Right lobe of liver (tissue), 6 donors: ENCODE measurements at regions not wholly inside any gene's neighbourhood (a gene's known extent, or its start where the extent isn't known, plus 50 kb on each side); places are given as distances from the start of the nearest gene placed in this dataset.

ENCODE experiments used
- ATAC-seq, 4 donors: fragments of 200-7000 bp; cut with Tn5 transposase; one replicate each; pipeline ENCODE4 v1.9.1; 2020; ENCODE audit warnings: mild to moderate bottlenecking in 4 of 4, moderate library complexity in 4 of 4
- DNase-seq, 3 donors: peaks; one replicate each; pipeline ENCODE4 v3.0.0-alpha.2; 2020
- H3K27ac ChIP-seq, 3 donors: fragments of 200-600 bp; one replicate each; pipeline ENCODE4 v1.8.0; 2022
- H3K27me3 ChIP-seq, 2 donors: fragments of 200-600 bp; one replicate each; pipeline ENCODE4 v1.8.0; 2022
- H3K36me3 ChIP-seq, 4 donors: fragments of 200-600 bp; sonication (generic) in 1 of 4; one replicate each; pipeline versions ENCODE4 v1.5.1 to v1.8.0; 2017 to 2022; ENCODE audit warnings: control low read depth in 1 of 4
- H3K4me1 ChIP-seq, 4 donors: fragments of 200-600 bp; sonication (generic) in 1 of 4; one replicate each; pipeline versions ENCODE4 v1.5.1 to v1.8.0; 2017 to 2022; ENCODE audit warnings: control low read depth in 1 of 4
- H3K4me3 ChIP-seq, 3 donors: fragments of 200-600 bp; one replicate each; pipeline ENCODE4 v1.8.0; 2022
- H3K9me3 ChIP-seq, 4 donors: fragments of 200-600 bp; sonication (generic) in 1 of 4; one replicate each; pipeline versions ENCODE4 v1.5.1 to v1.8.0; 2017 to 2022; ENCODE audit warnings: control low read depth in 1 of 4
- CTCF ChIP-seq, 4 donors: fragments of 200-600 bp in 3 of 4; fragments of 450-650 bp in 1 of 4; IDR thresholded peaks; one replicate each; pipeline versions ENCODE4 v1.5.1 to v1.8.0; 2016 to 2022; ENCODE audit warnings: antibody characterized with exemption in 4 of 4, mild to moderate bottlenecking in 2 of 4
- POLR2A ChIP-seq: fragments of 450-650 bp; IDR thresholded peaks from one replicate; pipeline ENCODE4 v1.6.1; 2017; ENCODE audit warnings: antibody characterized with exemption, mild to moderate bottlenecking
- WGBS: methylation state at CpG from one replicate; pipeline ENCODE4 v1.1.6; 2018; ENCODE audit warnings: low coverage, low lambda C conversion rate; ENCODE audit not compliant: insufficient coverage; ENCODE audit errors: missing lambda C conversion rate; 5-methylcytosine and 5-hydroxymethylcytosine counted together
- intact Hi-C, 2 donors: fragments of 100-400 bp; cut with DNase I; formaldehyde crosslinking; loops; one replicate each; pipeline versions ENCODE4 v1.11.2 to v1.14.1; 2022
- donor health status: DM: no; HTN: yes; CAD: no.
- donor health status: DM: no; HTN: no; CAD: no.
- donor health status: DM: no; HTN: no; CAD: no.
- donor health status: DM: no; HTN: yes; CAD: no.
- donor health status: DM: no; HTN: yes; CAD: no.

- TF ChIP-seq CTCF (IDR thresholded peaks at IDR 0.05) (no peak), POLR2A (no peak)
- 62% methylated on average over 3 of the region's 3 CpGs for WGBS
- no peak for ATAC-seq
- no peaks in the 10 kb centered on the region for H3K9me3 ChIP-seq
- H3K4me1 ChIP-seq: no peaks in the 10 kb centered on the region
- H3K27me3 ChIP-seq: no peaks in the 10 kb centered on the region
- H3K27ac ChIP-seq: no peak overlapping the region
- intact Hi-C loops: no loop called here
- H3K36me3 ChIP-seq: no peaks in the 10 kb centered on the region
- no peak for DNase-seq
- H3K4me3 ChIP-seq: no peak overlapping the region
Measured at GRCh38 chr4:126628933-126629332, 1003.8 kb upstream of the INTU start.

DNA sequence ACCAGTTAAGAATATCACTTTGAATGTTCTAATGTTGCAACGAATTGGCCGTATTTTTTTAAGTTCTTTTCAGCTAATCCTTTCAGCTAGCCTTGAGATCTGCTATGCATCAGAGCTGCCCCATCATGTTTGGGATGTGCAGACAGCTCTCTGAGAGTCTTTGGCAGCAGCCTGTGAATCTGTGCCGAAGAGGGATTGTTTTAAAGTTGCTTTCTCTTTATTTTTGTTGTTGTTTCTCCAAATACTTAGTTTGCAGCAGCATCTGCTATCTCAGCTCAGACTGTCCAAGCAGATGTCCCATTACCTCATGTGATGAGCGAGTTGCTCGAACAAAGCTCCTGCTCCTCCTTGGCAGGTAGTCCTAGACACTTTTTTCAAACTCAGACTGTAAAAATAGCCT lies 1002.5 kb upstream of the INTU start:
- Histone ChIP-seq H3K4me3 (no peak overlapping the region), H3K4me1 (no peaks in the 10 kb centered on the region), H3K27ac (no peak overlapping the region), H3K36me3 (no peaks in the 10 kb centered on the region), H3K9me3 (no peaks in the 10 kb centered on the region), H3K27me3 (no peaks in the 10 kb centered on the region)
- no peak for ATAC-seq
- DNase-seq: no peak
- TF ChIP-seq CTCF (IDR thresholded peaks at IDR 0.05): no peak
- TF ChIP-seq POLR2A: no peak
- WGBS: 41% methylated on average over 5 of the region's 5 CpGs
- intact Hi-C loops: no loop called here

- Histone ChIP-seq H3K9me3 (no peaks in the 10 kb centered on the region), H3K4me3 (no peak overlapping the region), H3K27me3 (no peaks in the 10 kb centered on the region), H3K27ac (no peak overlapping the region), H3K36me3 (no peaks in the 10 kb centered on the region), H3K4me1 (no peaks in the 10 kb centered on the region)
- WGBS: 43% methylated on average over 2 of the region's 2 CpGs
- DNase-seq (no peak), ATAC-seq (no peak)
- TF ChIP-seq POLR2A (no peak), CTCF (IDR thresholded peaks at IDR 0.05) (no peak)
- intact Hi-C loops: no loop called here
Measured at GRCh38 chr4:126633306-126633705, 999.5 kb upstream of the INTU start.

- no peaks in the 10 kb centered on the region for H3K9me3 ChIP-seq
- intact Hi-C loops: no loop called here
- no peak overlapping the region for H3K4me3 ChIP-seq
- TF ChIP-seq POLR2A (no peak), CTCF (IDR thresholded peaks at IDR 0.05) (no peak)
- DNase-seq (no peak), ATAC-seq (no peak)
- WGBS: 67% methylated on average over 3 of the region's 3 CpGs
- H3K36me3 ChIP-seq: no peaks in the 10 kb centered on the region
- no peaks in the 10 kb centered on the region for H3K4me1 ChIP-seq
- no peak overlapping the region for H3K27ac ChIP-seq
- H3K27me3 ChIP-seq: no peaks in the 10 kb centered on the region
Measured at GRCh38 chr4:126637706-126638105, 995.1 kb upstream of the INTU start.

DNA sequence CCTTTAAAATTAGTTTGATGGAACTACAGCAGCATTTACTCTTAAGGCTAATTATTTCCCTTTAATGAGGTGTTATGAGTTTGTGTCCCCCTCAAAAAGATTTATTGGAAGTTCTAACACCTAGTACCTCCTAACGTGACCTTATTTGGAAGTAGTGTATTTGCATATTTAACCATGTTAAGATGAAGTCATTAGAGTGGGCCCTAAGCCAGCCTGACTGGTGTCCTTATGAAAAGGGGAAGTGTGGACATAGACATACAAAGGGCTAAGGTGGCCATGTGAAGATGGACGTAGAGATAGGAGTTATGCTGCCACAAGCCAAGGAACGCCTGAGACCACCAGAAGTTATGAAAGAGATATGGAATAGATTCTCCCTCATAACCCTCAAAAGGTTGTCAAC lies 985.4 kb upstream of the INTU start:
- H3K4me3 ChIP-seq: no peak overlapping the region
- 49% methylated on average over 3 of the region's 3 CpGs for WGBS
- H3K27ac ChIP-seq: no peak overlapping the region
- H3K36me3 ChIP-seq: no peaks in the 10 kb centered on the region
- TF ChIP-seq POLR2A: no peak
- TF ChIP-seq CTCF (IDR thresholded peaks at IDR 0.05): no peak
- DNase-seq (no peak), ATAC-seq (no peak)
- no peaks in the 10 kb centered on the region for H3K27me3 ChIP-seq
- no peaks in the 10 kb centered on the region for H3K4me1 ChIP-seq
- no peaks in the 10 kb centered on the region for H3K9me3 ChIP-seq
- intact Hi-C loops: no loop called here
